ENCODE measurements at regions not wholly inside any gene's neighbourhood (a gene's known extent, or its start where the extent isn't known, plus 50 kb on each side); places are given as distances from the start of the nearest gene placed in this dataset.

- Mint-ChIP-seq H3K27ac (ENCODE audit: unreplicated experiment) (no peak overlapping the region), H3K27me3 (ENCODE audit: unreplicated experiment) (no peaks in the 10 kb centered on the region), H3K4me1 (ENCODE audit: unreplicated experiment) (no peaks in the 10 kb centered on the region), H3K9me3 (ENCODE audit: unreplicated experiment) (no peaks in the 10 kb centered on the region), H3K36me3 (ENCODE audit: low read depth, unreplicated experiment) (no peaks in the 10 kb centered on the region), H3K4me3 (ENCODE audit: unreplicated experiment) (no peak overlapping the region)
- TF ChIP-seq CTCF (IDR thresholded peaks at IDR 0.05; ENCODE audit: unreplicated experiment): no peak
- no peak for DNase-seq (ENCODE audit: low spot score)
These were observed 52.0 kb downstream of the LRATD1 start for GRCh38 chr2:14684516-14684915.

- no peak for TF ChIP-seq CTCF (IDR thresholded peaks at IDR 0.05; ENCODE audit: unreplicated experiment)
- Mint-ChIP-seq H3K4me3 (ENCODE audit: unreplicated experiment) (no peak overlapping the region), H3K4me1 (ENCODE audit: unreplicated experiment) (no peaks in the 10 kb centered on the region)
These were observed 58.4 kb downstream of the LRATD1 start for GRCh38 chr2:14690926-14691325.

GRCh38 chr2:14693874-14694273 lies 61.4 kb downstream of the LRATD1 start:
- no peaks in the 10 kb centered on the region for H3K4me1 Mint-ChIP-seq (ENCODE audit: unreplicated experiment)
- H3K36me3 Mint-ChIP-seq (ENCODE audit: low read depth, unreplicated experiment): no peaks in the 10 kb centered on the region
- no peak overlapping the region for H3K4me3 Mint-ChIP-seq (ENCODE audit: unreplicated experiment)
- no peak overlapping the region for H3K27ac Mint-ChIP-seq (ENCODE audit: unreplicated experiment)
- no peaks in the 10 kb centered on the region for H3K9me3 Mint-ChIP-seq (ENCODE audit: unreplicated experiment)
- no peaks in the 10 kb centered on the region for H3K27me3 Mint-ChIP-seq (ENCODE audit: unreplicated experiment)
- no peak for TF ChIP-seq CTCF (IDR thresholded peaks at IDR 0.05; ENCODE audit: unreplicated experiment)
- no peak for DNase-seq (ENCODE audit: low spot score)

More at GRCh38 chr2:14690926-14691325, 58.4 kb downstream of the LRATD1 start:
- H3K36me3 Mint-ChIP-seq (ENCODE audit: low read depth, unreplicated experiment): no peaks in the 10 kb centered on the region
- no peaks in the 10 kb centered on the region for H3K27me3 Mint-ChIP-seq (ENCODE audit: unreplicated experiment)
- H3K9me3 Mint-ChIP-seq (ENCODE audit: unreplicated experiment): no peaks in the 10 kb centered on the region
- no peak for DNase-seq (ENCODE audit: low spot score)
- H3K27ac Mint-ChIP-seq (ENCODE audit: unreplicated experiment): no peak overlapping the region

GRCh38 chr2:14700753-14701152 lies 68.2 kb downstream of the LRATD1 start:
- Mint-ChIP-seq H3K27me3 (ENCODE audit: unreplicated experiment) (no peaks in the 10 kb centered on the region), H3K4me3 (ENCODE audit: unreplicated experiment) (no peak overlapping the region), H3K9me3 (ENCODE audit: unreplicated experiment) (no peaks in the 10 kb centered on the region), H3K27ac (ENCODE audit: unreplicated experiment) (no peak overlapping the region), H3K4me1 (ENCODE audit: unreplicated experiment) (no peaks in the 10 kb centered on the region), H3K36me3 (ENCODE audit: low read depth, unreplicated experiment) (no peaks in the 10 kb centered on the region)
- no peak for TF ChIP-seq CTCF (IDR thresholded peaks at IDR 0.05; ENCODE audit: unreplicated experiment)
- DNase-seq (ENCODE audit: low spot score): no peak

GRCh38 chr2:14702258-14702657 lies 69.7 kb downstream of the LRATD1 start:
- no peak for TF ChIP-seq CTCF (IDR thresholded peaks at IDR 0.05; ENCODE audit: unreplicated experiment)
- H3K27ac Mint-ChIP-seq (ENCODE audit: unreplicated experiment): no peak overlapping the region
- H3K36me3 Mint-ChIP-seq (ENCODE audit: low read depth, unreplicated experiment): no peaks in the 10 kb centered on the region
- H3K27me3 Mint-ChIP-seq (ENCODE audit: unreplicated experiment): no peaks in the 10 kb centered on the region
- no peaks in the 10 kb centered on the region for H3K9me3 Mint-ChIP-seq (ENCODE audit: unreplicated experiment)
- H3K4me1 Mint-ChIP-seq (ENCODE audit: unreplicated experiment): no peaks in the 10 kb centered on the region
- no peak for DNase-seq (ENCODE audit: low spot score)
- H3K4me3 Mint-ChIP-seq (ENCODE audit: unreplicated experiment): no peak overlapping the region

Data from endothelial cell (in vitro differentiated cells).